RPMI8226 (cell line): ENCODE measurements at regions not wholly inside any gene's neighbourhood (a gene's known extent, or its start where the extent isn't known, plus 50 kb on each side); places are given as distances from the start of the nearest gene placed in this dataset.

Experiments used
- DNase-seq: peaks from one replicate; pipeline ENCODE4 v3.0.0-alpha.2; 2015

GRCh38 chr18:44370861-44371260, 309.8 kb upstream of the SETBP1 start:
- DNase-seq: no peak

GRCh38 chr18:44374966-44375365, 305.7 kb upstream of the SETBP1 start:
- no peak for DNase-seq

GRCh38 chr18:44386401-44386800, 294.3 kb upstream of the SETBP1 start:
- no peak for DNase-seq

GRCh38 chr18:44388329-44388728, 292.4 kb upstream of the SETBP1 start:
- no peak for DNase-seq

- no peak for DNase-seq
Measured at GRCh38 chr18:44392933-44393332, 287.8 kb upstream of the SETBP1 start.

- no peak for DNase-seq
Measured at GRCh38 chr18:44393406-44393805, 287.3 kb upstream of the SETBP1 start.

- DNase-seq: no peak
Measured at GRCh38 chr18:44396550-44396949, 284.1 kb upstream of the SETBP1 start.

GRCh38 chr18:44409071-44409470, 271.6 kb upstream of the SETBP1 start:
- no peak for DNase-seq

GRCh38 chr18:44409515-44409914, 271.2 kb upstream of the SETBP1 start:
- no peak for DNase-seq

GRCh38 chr18:44410740-44411139, 269.9 kb upstream of the SETBP1 start:
- DNase-seq: no peak

- DNase-seq: no peak
Measured at GRCh38 chr18:44411262-44411905, 269.3 kb upstream of the SETBP1 start.

- no peak for DNase-seq
Measured at GRCh38 chr18:44411976-44412375, 268.7 kb upstream of the SETBP1 start.

- DNase-seq: no peak
Measured at GRCh38 chr18:44423814-44424644, 256.7 kb upstream of the SETBP1 start.

- no peak for DNase-seq
Measured at GRCh38 chr18:44424645-44425035, 256.0 kb upstream of the SETBP1 start.

GRCh38 chr18:44425161-44425560, 255.5 kb upstream of the SETBP1 start:
- no peak for DNase-seq

GRCh38 chr18:44437603-44438002, 243.1 kb upstream of the SETBP1 start:
- DNase-seq: no peak

GRCh38 chr18:44450226-44450625, 230.5 kb upstream of the SETBP1 start:
- no peak for DNase-seq

- DNase-seq: no peak
Measured at GRCh38 chr18:44452346-44452745, 228.3 kb upstream of the SETBP1 start.

- DNase-seq: no peak
Measured at GRCh38 chr18:44453505-44453904, 227.2 kb upstream of the SETBP1 start.

- DNase-seq: no peak
Measured at GRCh38 chr18:44458777-44459176, 221.9 kb upstream of the SETBP1 start.

- no peak for DNase-seq
Measured at GRCh38 chr18:44464398-44465180, 216.1 kb upstream of the SETBP1 start.

GRCh38 chr18:44465381-44465841, 215.3 kb upstream of the SETBP1 start:
- no peak for DNase-seq

GRCh38 chr18:44466997-44467396, 213.7 kb upstream of the SETBP1 start:
- DNase-seq: no peak

GRCh38 chr18:44467718-44468117, 213.0 kb upstream of the SETBP1 start:
- DNase-seq: no peak
